ENCODE measurements at regions not wholly inside any gene's neighbourhood (a gene's known extent, or its start where the extent isn't known, plus 50 kb on each side); places are given as distances from the start of the nearest gene placed in this dataset.

- TF ChIP-seq SP1 (IDR thresholded peaks at IDR 0.05) = no peak
- TF ChIP-seq CTBP1 (IDR thresholded peaks at IDR 0.05; ENCODE audit: borderline replicate concordance) = no peak
- TF ChIP-seq L3MBTL2 (conservative IDR thresholded peaks at IDR 0.05) = no peak
- no peak for TF ChIP-seq ELF4 (IDR thresholded peaks at IDR 0.05)
- TF ChIP-seq, protein P1, sequence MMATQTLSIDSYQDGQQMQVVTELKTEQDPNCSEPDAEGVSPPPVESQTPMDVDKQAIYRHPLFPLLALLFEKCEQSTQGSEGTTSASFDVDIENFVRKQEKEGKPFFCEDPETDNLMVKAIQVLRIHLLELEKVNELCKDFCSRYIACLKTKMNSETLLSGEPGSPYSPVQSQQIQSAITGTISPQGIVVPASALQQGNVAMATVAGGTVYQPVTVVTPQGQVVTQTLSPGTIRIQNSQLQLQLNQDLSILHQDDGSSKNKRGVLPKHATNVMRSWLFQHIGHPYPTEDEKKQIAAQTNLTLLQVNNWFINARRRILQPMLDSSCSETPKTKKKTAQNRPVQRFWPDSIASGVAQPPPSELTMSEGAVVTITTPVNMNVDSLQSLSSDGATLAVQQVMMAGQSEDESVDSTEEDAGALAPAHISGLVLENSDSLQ (IDR thresholded peaks at IDR 0.05) = no peak
- no peak for TF ChIP-seq ZNF384 (IDR thresholded peaks at IDR 0.05)
- no peak for TF ChIP-seq FOXM1 (IDR thresholded peaks at IDR 0.05; ENCODE audit: borderline replicate concordance)
- no peak for TF ChIP-seq ARNT (IDR thresholded peaks at IDR 0.05)
- no peak for TF ChIP-seq TARDBP (IDR thresholded peaks at IDR 0.05)
- TF ChIP-seq BHLHE40 (IDR thresholded peaks at IDR 0.05; ENCODE audit: borderline replicate concordance) = no peak
- no peak for TF ChIP-seq FOXA1 (IDR thresholded peaks at IDR 0.05)
- no peak for TF ChIP-seq LEF1 (IDR thresholded peaks at IDR 0.05; ENCODE audit: borderline replicate concordance)
Measured at GRCh38 chr6:145415616-145416015, 319.7 kb downstream of the EPM2A start.
